HCT116 (cell line): ENCODE measurements at regions not wholly inside any gene's neighbourhood (a gene's known extent, or its start where the extent isn't known, plus 50 kb on each side); places are given as distances from the start of the nearest gene placed in this dataset.

Experiments used
- ATAC-seq: fragments of 200-7000 bp; cut with Tn5 transposase; 2 replicates; pipeline ENCODE4 v1.9.1; 2020; ENCODE audit warnings: mild to moderate bottlenecking, moderate library complexity
- BruUV-seq: library from RNA; stranded (reverse); fragments of 400-500 nt; replicated peaks from 2 replicates; lab custom pipeline; 2021; lab: Mats Ljungman, UMichigan
- CTCF ChIA-PET: fragments of 300-600 bp; sonication (Branson Sonifier 250); formaldehyde crosslinking; loops from one replicate; lab custom pipeline; 2021; ENCODE audit warnings: antibody characterized with exemption; lab: Charles Lee
- POLR2A ChIA-PET: fragments of 300-600, 350-600 bp; sonication (Branson Sonifier 250); formaldehyde crosslinking; loops from one replicate; lab custom pipeline; 2021; ENCODE audit warnings: antibody characterized with exemption; lab: Charles Lee
- RAD21 ChIA-PET, 2 experiments: fragments of 300-600 bp; sonication (Branson Sonifier 250); formaldehyde crosslinking; loops; one replicate each; lab custom pipeline; 2023; ENCODE audit warnings: low total read pairs in 2 of 2; ENCODE audit not compliant: uncharacterized antibody in 2 of 2, unreplicated experiment in 2 of 2, low non-redundant PET in 1 of 2; lab: Charles Lee
- DNase-seq: peaks from one replicate; pipeline ENCODE4 v3.0.0-alpha.2; 2010; ENCODE audit warnings: low read depth, low spot score
- H2AFZ ChIP-seq: fragments of 200-600 bp; shearing (Covaris generic), sonication (generic); 2 replicates; pipeline ENCODE4 v1.6.1; 2017; ENCODE audit warnings: low read depth, mixed run types, mixed read lengths, antibody characterized with exemption, low read length; ENCODE audit not compliant: poor library complexity, severe bottlenecking
- H3K27ac ChIP-seq: 2 replicates; pipeline ENCODE4 v1.5.1; 2012; ENCODE audit warnings: low read depth, low read length
- H3K27me3 ChIP-seq: fragments of 200-600 bp; sonication (generic); 2 replicates; pipeline ENCODE4 v1.6.1; 2016; ENCODE audit warnings: mixed run types, low read length, mixed read lengths; ENCODE audit not compliant: insufficient read depth
- H3K36me3 ChIP-seq, 2 experiments: fragments of 200-500 bp in 1 of 2; fragments of 200-600 bp in 1 of 2; sonication (Bioruptor generic) in 1 of 2; sonication (generic) in 1 of 2; 2 replicates each; pipeline versions ENCODE4 v1.5.1 to v1.6.1; 2014 to 2016; ENCODE audit warnings: low read length in 2 of 2, inconsistent platforms in 1 of 2, mixed read lengths in 1 of 2, mixed run types in 1 of 2; ENCODE audit not compliant: insufficient read depth in 2 of 2, control insufficient read depth in 1 of 2
- H3K4me1 ChIP-seq, 2 experiments: fragments of 200-600 bp in 1 of 2; sonication (generic) in 1 of 2; 2 replicates each; pipeline versions ENCODE4 v1.5.1 to v1.6.1; 2012 to 2017; ENCODE audit warnings: low read length in 2 of 2, inconsistent platforms in 1 of 2, mild to moderate bottlenecking in 1 of 2, mixed read lengths in 1 of 2, mixed run types in 1 of 2, moderate library complexity in 1 of 2; ENCODE audit not compliant: insufficient read depth in 2 of 2, control insufficient read depth in 1 of 2
- H3K4me2 ChIP-seq: fragments of 200-600 bp; sonication (generic); 2 replicates; pipeline ENCODE4 v1.6.1; 2017; ENCODE audit warnings: mixed run types, low read length, mixed read lengths
- H3K4me3 ChIP-seq, 2 experiments: fragments of 200-600 bp in 1 of 2; sonication (generic) in 1 of 2; replicated peaks in 1 of 2; 2 replicates each; pipeline ENCODE4 v1.5.1; 2011 to 2016; ENCODE audit warnings: low read length in 2 of 2, control low read depth in 1 of 2, low read depth in 1 of 2, mild to moderate bottlenecking in 1 of 2, mixed read lengths in 1 of 2, mixed run types in 1 of 2
- H3K79me2 ChIP-seq: fragments of 200-600 bp; sonication (generic); 2 replicates; pipeline ENCODE4 v1.6.1; 2017; ENCODE audit warnings: mild to moderate bottlenecking, mixed run types, low read length, moderate library complexity, mixed read lengths; ENCODE audit not compliant: insufficient read depth
- H3K9ac ChIP-seq: fragments of 200-600 bp; sonication (generic); 2 replicates; pipeline ENCODE4 v1.6.1; 2016; ENCODE audit warnings: low read length, mixed read lengths
- H3K9me2 ChIP-seq: fragments of 200-600 bp; sonication (generic), shearing (Covaris generic); 2 replicates; pipeline ENCODE4 v1.6.1; 2017; ENCODE audit warnings: mixed run types, mild to moderate bottlenecking, moderate library complexity; ENCODE audit not compliant: insufficient read depth
- H3K9me3 ChIP-seq, 2 experiments: fragments of 200-500 bp in 1 of 2; fragments of 200-600 bp in 1 of 2; sonication (Bioruptor generic) in 1 of 2; sonication (generic) in 1 of 2; 2 replicates each; pipeline ENCODE4 v1.6.1; 2014 to 2017; ENCODE audit warnings: low read length in 2 of 2, mixed read lengths in 2 of 2, inconsistent platforms in 1 of 2, low read depth in 1 of 2, mild to moderate bottlenecking in 1 of 2, mixed run types in 1 of 2, moderate library complexity in 1 of 2; ENCODE audit not compliant: control insufficient read depth in 1 of 2, insufficient read depth in 1 of 2
- H4K20me1 ChIP-seq: fragments of 200-600 bp; sonication (generic), shearing (Covaris generic); 2 replicates; pipeline ENCODE4 v1.6.1; 2017; ENCODE audit warnings: mixed run types, mild to moderate bottlenecking, moderate library complexity; ENCODE audit not compliant: insufficient read depth
- ATF3 ChIP-seq: IDR thresholded peaks from 2 replicates; pipeline ENCODE4 v1.6.1; 2012
- CBX3 ChIP-seq: IDR thresholded peaks from 2 replicates; pipeline ENCODE4 v1.6.1; 2012; ENCODE audit warnings: low read depth
- CEBPB ChIP-seq: IDR thresholded peaks from 2 replicates; pipeline ENCODE4 v1.6.1; 2012; ENCODE audit warnings: low read depth
- CTCF ChIP-seq, 3 experiments: fragments of 200-600 bp in 1 of 3; sonication (generic) in 1 of 3; IDR thresholded peaks in 2 of 3; conservative IDR thresholded peaks in 1 of 3; 2 replicates each; pipeline ENCODE4 v1.5.1; 2012 to 2017; ENCODE audit warnings: low read depth in 2 of 3, low read length in 2 of 3, antibody characterized with exemption in 1 of 3, borderline replicate concordance in 1 of 3, control low read depth in 1 of 3, mild to moderate bottlenecking in 1 of 3, mixed read lengths in 1 of 3, mixed run types in 1 of 3, moderate library complexity in 1 of 3; ENCODE audit not compliant: insufficient read depth in 1 of 3
- EGR1 ChIP-seq: IDR thresholded peaks from 2 replicates; pipeline ENCODE4 v1.6.1; 2012; ENCODE audit warnings: low read depth
- ELF1 ChIP-seq: IDR thresholded peaks from 2 replicates; pipeline ENCODE4 v1.6.1; 2012; ENCODE audit warnings: low read depth, borderline replicate concordance
- EZH2phosphoT487 ChIP-seq: fragments of 200-600 bp; IDR thresholded peaks from 2 replicates; pipeline ENCODE4 v1.6.1; 2018; ENCODE audit warnings: antibody characterized with exemption, borderline replicate concordance
- FOSL1 ChIP-seq: IDR thresholded peaks from 2 replicates; pipeline ENCODE4 v1.6.1; 2012; ENCODE audit warnings: low read depth
- JUND ChIP-seq: IDR thresholded peaks from 2 replicates; pipeline ENCODE4 v1.6.1; 2012
- MAX ChIP-seq: IDR thresholded peaks from 2 replicates; pipeline ENCODE4 v1.6.1; 2012
- POLR2AphosphoS5 ChIP-seq: IDR thresholded peaks from 2 replicates; pipeline ENCODE4 v1.6.1; 2011; ENCODE audit warnings: mild to moderate bottlenecking, low read depth, low read length, moderate library complexity
- RAD21 ChIP-seq: IDR thresholded peaks from 2 replicates; pipeline ENCODE4 v1.6.1; 2012; ENCODE audit warnings: low read depth, mild to moderate bottlenecking
- REST ChIP-seq: IDR thresholded peaks from 2 replicates; pipeline ENCODE4 v1.6.1; 2012; ENCODE audit warnings: low read depth
- SP1 ChIP-seq: IDR thresholded peaks from 2 replicates; pipeline ENCODE4 v1.6.1; 2012; ENCODE audit warnings: low read depth
- SRF ChIP-seq: IDR thresholded peaks from 2 replicates; pipeline ENCODE4 v1.6.1; 2012; ENCODE audit warnings: low read depth
- TCF7L2 ChIP-seq: IDR thresholded peaks from 2 replicates; pipeline ENCODE4 v1.7.0; 2011; ENCODE audit warnings: borderline replicate concordance, inconsistent platforms; ENCODE audit not compliant: insufficient read depth, insufficient read length; ENCODE audit errors: extremely low read depth
- YY1 ChIP-seq: IDR thresholded peaks from 2 replicates; pipeline ENCODE4 v1.6.1; 2011; ENCODE audit warnings: low read length, low read depth, moderate library complexity, mild to moderate bottlenecking; ENCODE audit not compliant: insufficient replicate concordance; ENCODE audit errors: extremely low read depth
- ZBTB33 ChIP-seq: IDR thresholded peaks from 2 replicates; pipeline ENCODE4 v1.6.1; 2011; ENCODE audit warnings: mild to moderate bottlenecking, low read length, moderate library complexity; ENCODE audit not compliant: insufficient replicate concordance; ENCODE audit errors: extremely low read depth
- ZFX ChIP-seq: fragments of 450-650 bp; IDR thresholded peaks from 2 replicates; pipeline ENCODE4 v1.6.1; 2017
- intact Hi-C: fragments of 100-400 bp; cut with micrococcal nuclease; formaldehyde crosslinking; loops from 2 replicates; pipeline ENCODE4 v1.10.0; 2022

GRCh38 chr3:72470904-72471417 lies 377.3 kb downstream of the SHQ1 start:
- no peak for ATAC-seq
- Histone ChIP-seq H3K27me3 (no peaks in the 10 kb centered on the region; the same call in 1 of the 2 replicates), H3K27ac (no peak overlapping the region), H3K9me3 (no peaks in the 10 kb centered on the region), H4K20me1 (no peaks in the 10 kb centered on the region), H3K9ac (no peak overlapping the region), H3K9me2 (no peaks in the 10 kb centered on the region), H2AFZ (no peak overlapping the region), H3K4me1 (no peaks in the 10 kb centered on the region), H3K36me3 (no peaks in the 10 kb centered on the region), H3K4me3 (no peak overlapping the region), H3K79me2 (no peaks in the 10 kb centered on the region), H3K4me2 (no peak overlapping the region)
- no peak for TF ChIP-seq ATF3
- no peak for TF ChIP-seq YY1
- no peak for TF ChIP-seq SP1
- no peak for TF ChIP-seq CEBPB
- TF ChIP-seq TCF7L2: no peak
- no peak for TF ChIP-seq REST
- no peak for TF ChIP-seq JUND
- TF ChIP-seq POLR2AphosphoS5: no peak
- TF ChIP-seq MAX: no peak
- TF ChIP-seq ELF1: no peak
- TF ChIP-seq CTCF (IDR thresholded peaks at IDR 0.05 in 2 of 3, conservative IDR thresholded peaks at IDR 0.05 in 1 of 3; ENCODE audit: borderline replicate concordance in 1 of 3, insufficient read depth in 1 of 3, low read depth in 2 of 3, low read length in 2 of 3): no peak
- TF ChIP-seq EGR1: no peak
- no peak for TF ChIP-seq RAD21
- TF ChIP-seq SRF: no peak
- TF ChIP-seq ZFX: no peak
- TF ChIP-seq ZBTB33: no peak
- no peak for TF ChIP-seq CBX3
- no peak for TF ChIP-seq EZH2phosphoT487
- TF ChIP-seq FOSL1: no peak
- ChIA-PET POLR2A (no interaction called here), RAD21 (no interaction called here), CTCF (no interaction called here)
- no TSS peak for BruUV-seq
- intact Hi-C loops: no loop called here
- DNase-seq: no peak
